ENCODE measurements at regions not wholly inside any gene's neighbourhood (a gene's known extent, or its start where the extent isn't known, plus 50 kb on each side); places are given as distances from the start of the nearest gene placed in this dataset.
"Not testable (repeated sequence)": the region's sequence is repeated elsewhere in the genome, so short reads cannot be mapped to it uniquely, and the experiment has no call there.

DNA sequence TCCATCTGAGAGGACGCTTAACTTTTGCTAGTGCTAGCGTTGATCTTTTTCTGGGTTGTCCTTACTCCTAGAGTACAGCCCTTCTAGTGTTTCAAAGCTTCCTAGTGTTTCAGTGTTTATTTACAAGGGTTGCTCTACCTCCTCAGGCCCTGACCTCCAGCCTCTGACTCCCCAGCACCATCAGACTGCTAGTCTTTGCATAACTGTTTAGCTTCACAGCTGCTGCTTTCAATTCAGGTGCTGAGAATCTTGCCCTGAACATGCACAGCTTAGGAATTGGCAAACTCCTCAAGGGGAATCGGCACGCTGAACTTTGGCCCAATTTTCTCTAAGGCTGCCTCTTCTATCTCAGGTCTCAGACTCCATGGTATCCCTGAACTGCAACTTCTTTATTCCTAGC, 52.9 kb downstream of the OR52B4 start:
- H3K4me1 Mint-ChIP-seq (ENCODE audit: unreplicated experiment); H3K36me3 Mint-ChIP-seq; H3K9me3 Mint-ChIP-seq; H3K27me3 Mint-ChIP-seq; H3K4me3 Mint-ChIP-seq; DNase-seq (ENCODE audit: extremely low spot score, unreplicated experiment); H3K27ac Mint-ChIP-seq: not testable (repeated sequence)

DNA sequence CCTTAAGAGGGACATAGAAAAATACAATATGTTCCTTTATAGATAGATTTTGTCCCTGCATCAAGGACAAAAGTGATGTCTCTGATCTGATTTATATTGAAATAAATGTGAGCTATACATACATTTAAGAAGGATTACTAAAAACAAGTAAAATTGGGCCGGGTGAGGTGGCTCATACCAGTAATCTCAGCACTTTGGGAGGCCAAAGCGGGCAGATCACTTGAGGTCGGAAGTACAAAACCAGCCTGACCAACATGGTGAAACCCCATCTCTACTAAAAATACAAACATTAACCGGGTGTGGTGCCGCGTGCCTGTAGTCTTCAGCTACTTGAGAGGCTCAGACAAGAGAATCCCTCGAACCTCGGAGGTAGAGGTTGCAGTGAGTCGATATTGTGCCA, 91.0 kb downstream of the OR52B4 start:
- H3K4me3 Mint-ChIP-seq: not testable (repeated sequence)

DNA sequence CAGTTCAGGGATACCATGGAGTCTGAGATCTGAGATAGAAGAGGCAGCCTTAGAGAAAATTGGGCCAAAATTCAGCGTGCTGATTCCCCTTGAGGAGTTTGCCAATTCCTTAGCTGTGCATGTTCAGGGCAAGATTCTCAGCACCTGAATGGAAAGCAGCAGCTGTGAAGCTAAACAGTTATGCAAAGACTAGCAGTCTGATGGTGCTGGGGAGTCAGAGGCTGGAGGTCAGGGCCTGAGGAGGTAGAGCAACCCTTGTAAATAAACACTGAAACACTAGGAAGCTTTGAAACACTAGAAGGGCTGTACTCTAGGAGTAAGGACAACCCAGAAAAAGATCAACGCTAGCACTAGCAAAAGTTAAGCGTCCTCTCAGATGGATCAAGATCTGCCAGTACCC, 117.1 kb downstream of the OR52B4 start:
- H3K27me3 Mint-ChIP-seq; H3K9me3 Mint-ChIP-seq; H3K4me3 Mint-ChIP-seq; H3K4me1 Mint-ChIP-seq (ENCODE audit: unreplicated experiment); H3K36me3 Mint-ChIP-seq; H3K27ac Mint-ChIP-seq; DNase-seq (ENCODE audit: extremely low spot score, unreplicated experiment): not testable (repeated sequence)

More for the DNA sequence above, 91.0 kb downstream of the OR52B4 start:
- not testable (repeated sequence) for H3K27me3 Mint-ChIP-seq; H3K36me3 Mint-ChIP-seq; H3K27ac Mint-ChIP-seq; H3K9me3 Mint-ChIP-seq; H3K4me1 Mint-ChIP-seq (ENCODE audit: unreplicated experiment); DNase-seq (ENCODE audit: extremely low spot score, unreplicated experiment)

DNA sequence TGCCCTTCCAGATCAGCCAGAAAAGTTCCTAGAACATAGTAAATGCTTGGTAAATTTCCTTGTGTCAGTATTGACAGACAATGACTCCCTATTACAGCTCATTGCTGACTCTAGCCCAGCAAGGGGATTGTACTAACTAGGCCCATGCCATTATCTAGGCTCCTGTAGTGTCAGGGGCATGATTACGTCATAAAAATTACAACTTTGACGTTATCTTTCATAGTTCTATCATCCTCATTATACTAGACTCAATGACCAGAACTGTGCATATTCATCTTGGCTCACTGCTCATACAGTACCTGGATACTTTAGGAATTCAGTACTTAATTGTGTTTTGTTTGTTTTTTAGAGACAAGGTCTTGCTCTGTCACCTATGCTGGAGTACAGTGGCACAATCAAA, 118.7 kb downstream of the OR52B4 start:
- DNase-seq (ENCODE audit: extremely low spot score, unreplicated experiment); H3K36me3 Mint-ChIP-seq; H3K27ac Mint-ChIP-seq; H3K27me3 Mint-ChIP-seq; H3K4me1 Mint-ChIP-seq (ENCODE audit: unreplicated experiment); H3K4me3 Mint-ChIP-seq; H3K9me3 Mint-ChIP-seq: not testable (repeated sequence)

DNA sequence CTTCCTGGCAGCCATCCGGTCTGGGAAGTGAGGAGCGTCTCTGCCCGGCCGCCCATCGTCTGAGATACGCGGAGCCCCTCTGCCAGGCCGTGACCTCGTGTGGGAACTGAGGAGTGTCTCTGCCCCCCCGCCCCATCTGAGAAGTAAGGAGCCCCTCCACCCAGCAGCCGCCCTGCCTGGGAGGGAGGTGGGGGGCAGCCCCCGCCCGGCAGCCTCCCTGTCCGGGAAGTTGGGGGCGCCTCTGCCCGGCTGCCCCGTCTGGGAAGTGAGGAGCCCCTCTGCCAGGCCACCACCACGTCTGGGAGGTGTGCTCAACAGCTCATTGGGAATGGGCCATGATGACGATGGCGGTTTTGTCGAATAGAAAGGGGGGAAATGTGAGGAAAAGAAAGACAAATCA, 130.4 kb downstream of the OR52B4 start:
- H3K27me3 Mint-ChIP-seq; H3K36me3 Mint-ChIP-seq; H3K27ac Mint-ChIP-seq; DNase-seq (ENCODE audit: extremely low spot score, unreplicated experiment); H3K4me3 Mint-ChIP-seq; H3K4me1 Mint-ChIP-seq (ENCODE audit: unreplicated experiment); H3K9me3 Mint-ChIP-seq: not testable (repeated sequence)

DNA sequence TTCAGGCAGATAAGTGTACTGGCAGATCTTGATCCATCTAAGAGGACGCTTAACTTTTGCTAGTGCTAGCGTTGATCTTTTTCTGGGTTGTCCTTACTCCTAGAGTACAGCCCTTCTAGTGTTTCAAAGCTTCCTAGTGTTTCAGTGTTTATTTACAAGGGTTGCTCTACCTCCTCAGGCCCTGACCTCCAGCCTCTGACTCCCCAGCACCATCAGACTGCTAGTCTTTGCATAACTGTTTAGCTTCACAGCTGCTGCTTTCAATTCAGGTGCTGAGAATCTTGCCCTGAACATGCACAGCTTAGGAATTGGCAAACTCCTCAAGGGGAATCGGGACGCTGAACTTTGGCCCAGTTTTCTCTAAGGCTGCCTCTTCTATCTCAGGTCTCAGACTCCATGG, 124.3 kb downstream of the RRM1 start:
- not testable (repeated sequence) for H3K4me3 Mint-ChIP-seq; H3K4me1 Mint-ChIP-seq (ENCODE audit: unreplicated experiment); H3K27ac Mint-ChIP-seq; H3K27me3 Mint-ChIP-seq; H3K36me3 Mint-ChIP-seq; DNase-seq (ENCODE audit: extremely low spot score, unreplicated experiment); H3K9me3 Mint-ChIP-seq

DNA sequence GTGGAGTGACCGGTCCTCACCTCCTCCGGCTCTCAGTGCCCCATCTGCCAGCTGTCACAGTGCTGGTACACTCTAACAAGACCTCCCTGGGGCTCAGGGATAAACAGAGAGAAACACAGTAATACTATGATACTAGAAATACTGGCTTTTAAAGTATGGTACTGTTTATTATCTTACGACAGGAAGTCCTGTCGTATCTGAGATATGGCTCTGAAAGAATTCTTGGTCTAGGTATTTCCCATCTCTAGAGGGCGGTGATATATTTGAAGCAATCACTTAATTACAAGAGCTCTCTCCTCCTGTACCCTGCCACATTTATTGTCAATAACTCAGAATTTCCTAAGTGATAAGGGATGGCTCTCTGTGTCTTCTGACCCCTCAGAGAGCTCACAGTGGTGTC, 119.1 kb downstream of the RRM1 start:
- TF ChIP-seq, protein P1, sequence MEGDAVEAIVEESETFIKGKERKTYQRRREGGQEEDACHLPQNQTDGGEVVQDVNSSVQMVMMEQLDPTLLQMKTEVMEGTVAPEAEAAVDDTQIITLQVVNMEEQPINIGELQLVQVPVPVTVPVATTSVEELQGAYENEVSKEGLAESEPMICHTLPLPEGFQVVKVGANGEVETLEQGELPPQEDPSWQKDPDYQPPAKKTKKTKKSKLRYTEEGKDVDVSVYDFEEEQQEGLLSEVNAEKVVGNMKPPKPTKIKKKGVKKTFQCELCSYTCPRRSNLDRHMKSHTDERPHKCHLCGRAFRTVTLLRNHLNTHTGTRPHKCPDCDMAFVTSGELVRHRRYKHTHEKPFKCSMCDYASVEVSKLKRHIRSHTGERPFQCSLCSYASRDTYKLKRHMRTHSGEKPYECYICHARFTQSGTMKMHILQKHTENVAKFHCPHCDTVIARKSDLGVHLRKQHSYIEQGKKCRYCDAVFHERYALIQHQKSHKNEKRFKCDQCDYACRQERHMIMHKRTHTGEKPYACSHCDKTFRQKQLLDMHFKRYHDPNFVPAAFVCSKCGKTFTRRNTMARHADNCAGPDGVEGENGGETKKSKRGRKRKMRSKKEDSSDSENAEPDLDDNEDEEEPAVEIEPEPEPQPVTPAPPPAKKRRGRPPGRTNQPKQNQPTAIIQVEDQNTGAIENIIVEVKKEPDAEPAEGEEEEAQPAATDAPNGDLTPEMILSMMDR (conservative IDR thresholded peaks at IDR 0.05): no peak
- no peaks in the 10 kb centered on the region for H3K36me3 Mint-ChIP-seq
- H3K27ac Mint-ChIP-seq: no peak overlapping the region
- H3K4me3 Mint-ChIP-seq: no peak overlapping the region
- no peak for DNase-seq (ENCODE audit: extremely low spot score, unreplicated experiment)
- peaks cover 40% of the 10 kb centered on the region for H3K27me3 Mint-ChIP-seq
- no peaks in the 10 kb centered on the region for H3K9me3 Mint-ChIP-seq
- H3K4me1 Mint-ChIP-seq (ENCODE audit: unreplicated experiment): no peaks in the 10 kb centered on the region

DNA sequence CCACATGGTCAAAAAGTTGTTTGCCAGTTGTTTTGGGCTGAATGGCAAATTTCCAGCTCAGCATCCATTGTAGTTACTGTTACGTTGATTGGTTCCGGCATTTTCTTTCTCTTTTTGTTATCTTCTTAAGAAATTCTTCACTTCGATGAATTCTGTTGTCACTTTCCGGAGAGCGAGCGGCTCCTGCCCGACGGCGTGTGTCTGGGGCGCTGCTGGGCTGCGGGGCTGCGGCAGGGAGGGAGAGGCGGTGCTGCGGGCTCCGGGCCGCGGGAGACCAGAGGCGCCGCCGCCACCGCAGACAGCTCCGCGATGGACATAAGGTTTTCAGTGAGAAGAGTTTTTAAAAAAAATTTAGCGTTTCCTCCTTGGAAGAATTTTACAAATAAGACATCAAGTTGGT, 117.4 kb downstream of the RRM1 start:
- no peak for DNase-seq (ENCODE audit: extremely low spot score, unreplicated experiment)
- TF ChIP-seq, protein P1 (conservative IDR thresholded peaks at IDR 0.05): no peak
- Mint-ChIP-seq H3K9me3 (no peaks in the 10 kb centered on the region), H3K27ac (no peak overlapping the region), H3K4me3 (peak overlapping the region; percentile 40), H3K27me3 (peaks cover 40% of the 10 kb centered on the region), H3K36me3 (no peaks in the 10 kb centered on the region), H3K4me1 (ENCODE audit: unreplicated experiment) (no peaks in the 10 kb centered on the region)

DNA sequence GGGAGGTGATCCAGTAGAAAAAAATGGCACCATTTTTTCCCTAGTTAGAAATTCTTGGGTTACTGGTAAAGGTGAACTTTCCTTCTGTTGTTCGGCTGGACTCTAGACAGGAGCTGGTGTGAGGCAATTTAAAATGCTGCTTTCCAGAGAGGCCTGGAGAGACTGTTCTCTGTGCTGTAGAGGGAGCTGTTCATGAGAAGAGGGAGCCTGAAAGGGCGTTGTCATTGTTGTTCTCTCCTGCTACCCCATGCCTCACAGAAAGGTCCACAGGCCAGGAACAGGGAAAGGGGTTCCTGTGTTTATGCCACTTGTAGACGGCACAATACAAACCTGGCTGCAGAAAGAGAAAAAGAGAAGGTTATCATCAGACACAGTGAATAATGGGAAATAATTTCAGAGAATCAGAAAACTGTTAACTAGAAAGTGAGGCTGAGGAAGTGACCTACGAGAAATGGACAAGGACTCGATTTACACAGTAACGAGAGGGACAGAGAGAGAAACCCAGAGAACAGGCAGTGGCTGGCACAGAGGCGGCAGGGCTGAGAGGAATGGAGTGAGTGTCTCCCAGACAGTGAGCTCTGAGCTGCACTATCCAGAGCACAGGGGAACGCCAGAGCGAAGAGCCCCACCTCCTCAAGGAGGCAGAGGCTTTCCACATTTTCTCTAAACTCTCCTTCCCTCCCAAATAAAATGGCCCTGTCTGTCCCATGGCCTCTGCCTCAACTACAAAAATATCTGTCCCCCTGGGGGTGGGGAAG, 109.2 kb downstream of the RRM1 start:
- Mint-ChIP-seq H3K27me3 (no peaks in the 10 kb centered on the region), H3K9me3 (no peaks in the 10 kb centered on the region), H3K4me3 (no peak overlapping the region), H3K27ac (no peak overlapping the region), H3K36me3 (no peaks in the 10 kb centered on the region), H3K4me1 (ENCODE audit: unreplicated experiment) (no peaks in the 10 kb centered on the region)
- no peak for DNase-seq (ENCODE audit: extremely low spot score, unreplicated experiment)
- TF ChIP-seq, protein P1 (conservative IDR thresholded peaks at IDR 0.05): no peak
